ENCODE measurements at regions not wholly inside any gene's neighbourhood (a gene's known extent, or its start where the extent isn't known, plus 50 kb on each side); places are given as distances from the start of the nearest gene placed in this dataset.
A peak's percentile ranks its signal among the peaks of the same experiment; 100 is the strongest.
"Not testable (repeated sequence)": the region's sequence is repeated elsewhere in the genome, so short reads cannot be mapped to it uniquely, and the experiment has no call there.

DNA sequence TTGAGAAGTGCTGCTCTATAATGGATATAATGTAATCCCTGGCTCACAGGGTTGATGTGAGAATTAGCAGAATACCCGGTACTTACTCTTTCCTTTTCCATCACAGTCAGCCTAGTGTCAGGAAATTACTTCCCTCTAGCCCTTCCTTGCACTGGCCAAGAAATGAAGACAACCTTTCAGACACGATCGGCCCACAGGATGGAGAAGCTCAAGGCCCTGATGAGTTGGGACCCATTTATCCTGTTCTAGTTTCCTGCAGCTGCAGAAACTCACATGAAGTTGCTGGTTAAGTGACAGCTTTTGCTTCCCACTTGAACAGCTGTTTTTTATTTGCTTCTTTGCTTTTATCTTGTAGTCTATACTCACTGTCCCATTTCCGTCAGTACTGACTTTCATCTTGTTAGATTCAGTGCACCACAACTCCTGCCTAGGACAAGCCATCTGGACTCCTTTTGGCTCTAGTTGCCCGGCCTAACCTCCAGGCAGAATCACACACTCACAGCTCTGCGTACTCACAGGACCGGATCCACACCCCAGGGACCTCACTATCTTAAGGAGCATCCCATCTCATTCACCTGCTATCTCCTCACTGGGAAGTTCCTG is 325.1 kb upstream of the CHRNA7 start:
- not testable (repeated sequence) for DNase-seq

- not testable (repeated sequence) for DNase-seq
These were observed 322.2 kb upstream of the CHRNA7 start for GRCh38 chr15:31707944-31708702.

- DNase-seq: not testable (repeated sequence)
These were observed 321.5 kb upstream of the CHRNA7 start for GRCh38 chr15:31708703-31709327.

DNA sequence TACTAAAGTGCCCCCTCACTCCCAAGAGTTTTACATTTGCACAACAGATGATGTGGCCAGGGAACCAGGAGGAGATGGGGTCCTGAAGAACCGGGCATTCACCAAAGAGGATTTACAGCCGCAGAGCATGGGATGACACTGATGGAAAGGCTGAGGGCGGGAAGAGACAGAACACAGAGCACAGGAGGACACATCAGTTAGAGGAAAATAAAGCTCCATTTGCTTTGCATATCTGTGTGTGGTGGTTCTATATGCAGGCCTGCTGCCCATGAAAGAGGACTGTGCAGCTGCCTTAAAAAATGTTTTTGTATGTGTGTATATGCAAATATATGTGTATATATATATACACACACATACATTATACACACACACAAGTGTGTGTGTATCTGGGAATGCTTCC is 320.8 kb upstream of the CHRNA7 start:
- not testable (repeated sequence) for DNase-seq

GRCh38 chr15:31710806-31711205 is 319.5 kb upstream of the CHRNA7 start:
- not testable (repeated sequence) for DNase-seq

DNA sequence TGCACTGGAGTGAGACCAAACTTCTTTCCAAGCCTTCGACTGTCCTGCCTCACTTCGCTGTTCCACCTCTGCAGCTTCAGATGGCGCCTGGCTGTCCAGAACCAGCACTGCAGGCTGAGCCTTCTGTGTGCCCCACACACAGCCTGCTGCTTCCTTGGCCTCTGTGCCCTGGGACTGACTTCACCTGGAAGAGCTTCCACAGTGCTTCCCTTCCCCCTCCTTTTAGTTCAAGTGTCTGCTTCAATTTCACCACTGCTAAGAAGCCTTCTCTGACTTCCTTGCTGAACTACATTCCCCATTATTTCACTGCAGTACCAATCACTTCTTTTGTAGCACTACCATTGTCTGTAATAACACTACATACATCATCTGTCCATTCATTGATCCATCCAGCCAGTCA is 315.1 kb upstream of the CHRNA7 start:
- not testable (repeated sequence) for DNase-seq

- DNase-seq: peak in 2 of 3 experiments; percentile 1 to 29
These were observed 311.7 kb upstream of the CHRNA7 start for GRCh38 chr15:31718625-31719024.

GRCh38 chr15:31719396-31720022 is 310.8 kb upstream of the CHRNA7 start:
- not testable (repeated sequence) for DNase-seq

DNA sequence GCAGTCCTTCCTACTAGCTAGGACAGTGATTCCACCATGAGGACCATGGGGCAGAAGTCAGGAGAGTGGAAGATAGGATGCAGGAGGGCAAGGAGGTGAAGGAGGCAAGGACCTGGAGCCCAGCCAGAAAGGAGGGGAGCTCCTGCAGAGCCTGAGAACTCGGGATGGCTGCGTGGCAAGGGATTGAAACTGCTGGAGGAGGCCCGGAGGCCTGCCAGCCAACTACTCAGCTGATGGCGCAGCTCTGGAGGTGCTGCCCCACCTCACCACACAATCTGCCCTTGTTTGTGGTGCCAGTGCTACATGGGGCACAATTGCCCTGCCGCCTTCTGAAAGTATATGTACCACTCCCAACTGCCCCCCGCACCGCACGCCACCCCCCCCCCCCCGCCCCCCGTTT is 307.3 kb upstream of the CHRNA7 start:
- not testable (repeated sequence) for DNase-seq

- DNase-seq: not testable (repeated sequence)
These were observed 305.4 kb upstream of the CHRNA7 start for GRCh38 chr15:31724903-31725302.

GRCh38 chr15:31725619-31726018 is 304.7 kb upstream of the CHRNA7 start:
- peak in 2 of 3 experiments; percentile 0 to 32 for DNase-seq

DNA sequence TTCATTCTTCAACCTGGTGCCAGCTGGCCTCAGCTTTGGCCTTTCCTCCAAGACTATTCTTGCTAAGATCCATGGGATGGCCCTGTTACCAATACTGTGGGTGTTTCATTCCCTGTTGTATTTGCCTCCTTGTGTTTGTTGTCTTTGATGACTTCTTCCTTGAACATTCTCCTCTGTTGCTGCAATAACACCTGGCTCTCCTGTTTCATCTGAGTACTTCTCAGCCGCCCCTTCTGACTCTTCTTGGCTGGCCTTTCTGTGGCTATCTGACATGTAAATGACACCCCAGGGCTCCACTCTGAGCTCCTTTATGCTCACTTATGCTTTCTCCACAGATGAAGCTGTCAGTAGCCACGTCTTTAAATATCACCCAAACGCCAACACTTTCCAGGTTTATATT is 302.7 kb upstream of the CHRNA7 start:
- no peak for DNase-seq

- DNase-seq: no peak
These were observed 297.6 kb upstream of the CHRNA7 start for GRCh38 chr15:31732726-31733125.

GRCh38 chr15:31733424-31733823 is 296.9 kb upstream of the CHRNA7 start:
- no peak for DNase-seq

DNA sequence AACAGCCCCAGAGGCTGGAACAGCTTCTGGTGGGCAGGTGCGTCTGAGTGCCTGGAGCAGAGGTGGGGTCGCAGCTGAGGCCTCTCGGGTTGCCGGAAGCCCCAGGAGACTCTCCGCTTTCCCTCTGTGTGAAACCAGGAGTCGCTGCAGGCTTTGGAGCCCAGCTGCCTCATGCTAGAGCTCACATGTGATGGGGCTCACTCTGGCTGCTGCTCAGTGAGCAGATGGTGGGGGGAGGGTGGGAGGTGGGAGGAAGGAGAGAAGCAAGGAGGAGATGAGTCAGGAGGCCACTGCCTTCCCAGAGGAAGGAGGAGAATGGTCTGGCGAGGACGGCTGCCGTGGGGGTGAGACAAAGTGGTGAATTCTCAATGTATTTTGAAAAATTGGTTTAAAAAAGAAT is 290.1 kb upstream of the CHRNA7 start:
- DNase-seq: no peak

DNA sequence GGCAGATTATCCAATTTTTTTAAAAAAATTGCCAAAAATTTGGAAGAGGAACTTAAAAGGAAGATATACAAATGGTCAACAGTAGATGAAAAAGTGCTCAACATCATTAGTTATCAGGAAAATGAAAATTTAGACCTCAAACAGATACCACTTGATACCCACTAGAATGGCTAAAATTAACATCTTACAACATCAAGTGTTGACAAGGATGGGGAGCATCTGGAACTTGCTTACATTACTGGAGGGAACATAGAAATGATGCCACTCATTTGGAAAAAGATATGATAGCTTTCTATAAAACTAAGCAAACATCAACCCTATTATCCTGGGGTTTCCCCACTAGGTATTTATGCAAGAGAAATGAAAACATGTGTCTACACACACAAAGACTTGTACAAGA is 284.5 kb upstream of the CHRNA7 start:
- DNase-seq: no peak

GRCh38 chr15:31752065-31752762 is 278.1 kb upstream of the CHRNA7 start:
- DNase-seq: no peak

DNA sequence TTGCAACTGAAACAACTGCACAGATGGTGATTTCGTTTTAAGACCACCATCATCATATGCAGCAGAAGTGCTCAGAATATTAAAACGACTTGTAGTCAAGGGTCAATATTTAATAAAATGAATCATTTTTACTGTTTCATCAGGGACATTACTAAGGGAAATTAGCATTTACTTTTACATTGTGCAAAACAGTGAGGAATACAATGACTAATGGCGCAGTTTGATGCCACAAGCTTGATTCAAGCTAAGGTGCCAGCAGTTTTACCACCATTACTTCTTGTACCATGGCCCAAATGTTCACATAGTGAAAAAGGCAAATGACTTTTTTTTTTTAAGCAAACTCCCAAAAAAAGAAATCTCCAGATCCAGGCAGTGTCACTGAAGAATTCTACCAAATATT is 277.4 kb upstream of the CHRNA7 start:
- DNase-seq: no peak

- DNase-seq: peak; percentile 35 to 96 (median 86)
These were observed 272.2 kb upstream of the CHRNA7 start for GRCh38 chr15:31758126-31758525.

DNA sequence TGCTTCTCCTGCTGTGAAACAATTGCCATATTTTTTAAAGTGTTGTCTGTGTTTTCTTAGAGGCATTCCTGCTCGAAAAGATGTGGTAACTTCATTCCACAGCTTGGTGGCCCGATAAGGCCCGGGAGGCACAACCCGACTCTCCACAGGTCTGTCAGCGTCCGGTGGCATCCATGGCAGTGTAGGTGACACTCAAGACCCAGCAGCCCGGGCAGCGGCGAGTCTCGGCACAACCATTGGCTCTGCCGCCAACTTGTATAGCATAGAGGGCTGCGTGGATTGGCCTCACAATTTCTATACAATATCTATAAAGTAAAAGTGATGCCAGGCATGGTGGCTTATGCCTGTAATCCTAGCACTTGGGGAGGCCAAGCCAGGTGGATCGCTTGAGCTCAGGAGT is 262.3 kb upstream of the CHRNA7 start:
- no peak for DNase-seq

DNA sequence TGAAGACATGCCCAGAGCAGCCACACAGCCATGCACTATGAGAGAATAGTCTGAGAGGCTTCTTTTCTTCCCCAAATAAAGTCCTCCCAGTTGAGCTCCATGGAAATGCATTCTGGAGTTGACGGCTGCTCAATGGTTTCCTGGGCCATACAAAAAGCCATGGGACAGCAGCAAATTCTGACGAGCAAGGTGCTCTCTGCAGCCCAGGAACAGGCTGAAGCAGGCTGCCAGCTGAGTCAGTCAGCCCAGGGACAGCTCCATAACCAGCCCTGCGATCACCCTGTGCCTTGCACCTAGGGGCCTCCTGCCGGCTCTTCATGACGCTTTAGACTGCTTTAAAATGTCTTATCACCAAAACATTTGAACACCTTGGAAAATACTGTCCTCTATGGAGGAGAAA is 256.3 kb upstream of the CHRNA7 start:
- DNase-seq: no peak

DNA sequence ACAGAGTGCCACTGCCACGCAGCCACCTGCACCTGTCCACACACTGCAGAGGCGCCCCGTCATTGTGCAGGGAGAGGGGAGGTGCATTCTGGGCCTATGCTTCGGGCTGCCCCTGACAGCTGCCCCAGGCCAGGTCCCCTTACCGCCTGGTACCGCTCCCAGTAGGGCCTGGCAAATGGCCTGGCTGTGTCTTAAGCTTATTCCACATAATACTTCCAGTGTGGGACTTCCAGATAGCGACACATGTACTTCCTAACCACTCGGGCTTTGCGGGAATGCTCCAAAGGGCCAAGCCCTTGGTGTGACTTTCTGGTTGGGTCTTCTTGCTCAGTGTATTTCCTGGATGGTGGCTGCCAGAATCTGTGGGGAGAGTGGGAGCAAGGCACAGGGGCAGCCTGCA is 254.3 kb upstream of the CHRNA7 start:
- no peak for DNase-seq

GRCh38 chr15:31781261-31781660 is 249.1 kb upstream of the CHRNA7 start:
- DNase-seq: no peak
